HepG2 (cell line): ENCODE measurements at regions not wholly inside any gene's neighbourhood (a gene's known extent, or its start where the extent isn't known, plus 50 kb on each side); places are given as distances from the start of the nearest gene placed in this dataset.

Source experiments
- ATAC-seq: fragments of 200-7000 bp; cut with Tn5 transposase; 3 replicates; pipeline ENCODE4 v1.9.1; 2020; ENCODE audit warnings: mild to moderate bottlenecking, moderate library complexity
- BruUV-seq: library from RNA; stranded (reverse); fragments of 400-500 nt; replicated peaks from 2 replicates; lab custom pipeline; 2021; lab: Mats Ljungman, UMichigan
- CTCF ChIA-PET: fragments of 300-600 bp; formaldehyde crosslinking; extraction: SDS; loops from one replicate; lab custom pipeline; 2021; ENCODE audit warnings: low total read pairs, inconsistent platforms, low intra/inter-chr PET ratio; lab: Yijun Ruan, JAX
- POLR2A ChIA-PET: fragments of 350-600 bp; sonication (Branson Sonifier 250); formaldehyde crosslinking; loops from one replicate; lab custom pipeline; 2020; ENCODE audit warnings: antibody characterized with exemption, inconsistent platforms; lab: Yijun Ruan, JAX
- DNase-seq: peaks from one replicate; pipeline ENCODE4 v3.0.0-alpha.2; 2015; ENCODE audit warnings: low spot score
- FAIRE-seq: peaks from 3 replicates; lab custom pipeline; 2011; peaks lifted over from hg19 to GRCh38; lab: Jason Lieb, UNC
- H2AFZ ChIP-seq: one replicate; pipeline ENCODE4 v1.6.1; 2011; ENCODE audit warnings: low read length, inconsistent platforms
- H3K27ac ChIP-seq: fragments of 300-600 bp; 3 replicates; pipeline ENCODE4 v1.8.0; 2011; ENCODE audit warnings: mixed run types, mild to moderate bottlenecking, mixed read lengths, low read length, inconsistent platforms; ENCODE audit not compliant: insufficient read depth; ENCODE audit errors: extremely low read length
- H3K27me3 ChIP-seq, 2 experiments: fragments of 200-600 bp in 1 of 2; 2 replicates in 1 of 2; 3 replicates in 1 of 2; pipeline versions ENCODE4 v1.6.0 to v1.8.0; 2011; ENCODE audit warnings: low read length in 2 of 2, mild to moderate bottlenecking in 2 of 2, moderate library complexity in 2 of 2, inconsistent platforms in 1 of 2; ENCODE audit not compliant: insufficient read depth in 2 of 2, control insufficient read depth in 1 of 2
- H3K36me3 ChIP-seq, 2 experiments: fragments of 200-600 bp in 1 of 2; replicated peaks in 1 of 2; 2 replicates in 1 of 2; 3 replicates in 1 of 2; pipeline versions ENCODE4 v1.5.1 to v1.8.0; 2011; ENCODE audit warnings: low read length in 2 of 2, inconsistent platforms in 1 of 2; ENCODE audit not compliant: insufficient read depth in 2 of 2, control insufficient read depth in 1 of 2
- H3K4me1 ChIP-seq: 2 replicates; pipeline ENCODE4 v1.5.1; 2012; ENCODE audit warnings: low read length, inconsistent platforms; ENCODE audit not compliant: insufficient read depth
- H3K4me2 ChIP-seq: 2 replicates; pipeline ENCODE4 v1.6.0; 2011; ENCODE audit warnings: low read depth, low read length, inconsistent platforms
- H3K4me3 ChIP-seq, 3 experiments: fragments of 200-600 bp in 1 of 3; sonication (generic), shearing (Covaris generic) in 1 of 3; replicated peaks in 1 of 3; 2 replicates each; pipeline ENCODE4 v1.5.1; 2011 to 2016; ENCODE audit warnings: low read length in 3 of 3, inconsistent platforms in 2 of 3, low read depth in 2 of 3, mild to moderate bottlenecking in 2 of 3, control low read depth in 1 of 3, mixed read lengths in 1 of 3; ENCODE audit not compliant: insufficient read depth in 1 of 3
- H3K79me2 ChIP-seq: one replicate; pipeline ENCODE4 v1.6.1; 2011; ENCODE audit warnings: low read length, inconsistent platforms; ENCODE audit not compliant: insufficient read depth
- H3K9ac ChIP-seq: 2 replicates; pipeline ENCODE4 v1.6.0; 2011; ENCODE audit warnings: mild to moderate bottlenecking, low read depth, low read length, inconsistent platforms; ENCODE audit not compliant: insufficient read depth
- H3K9me3 ChIP-seq: 2 replicates; pipeline ENCODE4 v1.5.1; 2012; ENCODE audit warnings: mild to moderate bottlenecking, low read length
- H4K20me1 ChIP-seq: 2 replicates; pipeline ENCODE4 v1.6.0; 2011; ENCODE audit warnings: inconsistent platforms, mild to moderate bottlenecking, low read length, moderate library complexity; ENCODE audit not compliant: insufficient read depth
- PRMT3 ChIP-seq: sonication (generic); formaldehyde crosslinking; IDR thresholded peaks from 2 replicates; pipeline ENCODE4 v1.8.1; 2022; ENCODE audit warnings: low read depth, mild to moderate bottlenecking, moderate library complexity, missing genetic modification reagents, borderline replicate concordance
- RBFOX2 ChIP-seq: fragments of 200-400 bp; formaldehyde crosslinking; IDR thresholded peaks from 2 replicates; pipeline ENCODE4 v1.6.1; 2017; ENCODE audit warnings: low read depth, mild to moderate bottlenecking, low read length
- ZFY ChIP-seq: sonication (generic); formaldehyde crosslinking; IDR thresholded peaks from 2 replicates; pipeline ENCODE4 v1.4.0; 2020; ENCODE audit warnings: missing genetic modification reagents
- ZNF326 ChIP-seq: sonication (generic); formaldehyde crosslinking; IDR thresholded peaks from 2 replicates; pipeline ENCODE4 v1.4.0; 2020; ENCODE audit warnings: missing genetic modification reagents, borderline replicate concordance
- WGBS: methylation state at CpG from one replicate; pipeline ENCODE4 v1.1.6; 2017; ENCODE audit warnings: low lambda C conversion rate; 5-methylcytosine and 5-hydroxymethylcytosine counted together
- in situ Hi-C: cut with HindIII; loops from 2 replicates; pipeline ENCODE4 v1.10.0; 2017; ENCODE audit warnings: low pct_unique_long_range_greater_than_20kb; ENCODE audit not compliant: extremely low pct_ligation_motif_present
- intact Hi-C: fragments of 100-400 bp; cut with micrococcal nuclease; formaldehyde crosslinking; loops from one replicate; pipeline ENCODE4 v1.10.0; 2022; ENCODE audit not compliant: unreplicated experiment
- TF ChIP-seq, protein P1 (sequence below): sonication (generic); formaldehyde crosslinking; IDR thresholded peaks from 2 replicates; pipeline ENCODE4 v1.5.1; 2020; ENCODE audit warnings: missing genetic modification reagents, mild to moderate bottlenecking, borderline replicate concordance
- TF ChIP-seq, protein P2 (sequence below): sonication (generic); formaldehyde crosslinking; IDR thresholded peaks from 2 replicates; pipeline ENCODE4 v1.4.0; 2020; ENCODE audit warnings: mild to moderate bottlenecking, missing genetic modification reagents
- TF ChIP-seq, protein P3 (sequence below): sonication (generic); formaldehyde crosslinking; IDR thresholded peaks from 2 replicates; pipeline ENCODE4 v1.9.0; 2021; ENCODE audit warnings: missing genetic modification reagents, borderline replicate concordance
- TF ChIP-seq, protein P4 (sequence below): sonication (generic); formaldehyde crosslinking; IDR thresholded peaks from 2 replicates; pipeline ENCODE4 v1.4.0; 2020; ENCODE audit warnings: mild to moderate bottlenecking, missing genetic modification reagents
- TF ChIP-seq, protein P5 (sequence below): sonication (generic); formaldehyde crosslinking; IDR thresholded peaks from 2 replicates; pipeline ENCODE4 v1.5.0; 2020; ENCODE audit warnings: mild to moderate bottlenecking, missing genetic modification reagents, borderline replicate concordance

DNA sequence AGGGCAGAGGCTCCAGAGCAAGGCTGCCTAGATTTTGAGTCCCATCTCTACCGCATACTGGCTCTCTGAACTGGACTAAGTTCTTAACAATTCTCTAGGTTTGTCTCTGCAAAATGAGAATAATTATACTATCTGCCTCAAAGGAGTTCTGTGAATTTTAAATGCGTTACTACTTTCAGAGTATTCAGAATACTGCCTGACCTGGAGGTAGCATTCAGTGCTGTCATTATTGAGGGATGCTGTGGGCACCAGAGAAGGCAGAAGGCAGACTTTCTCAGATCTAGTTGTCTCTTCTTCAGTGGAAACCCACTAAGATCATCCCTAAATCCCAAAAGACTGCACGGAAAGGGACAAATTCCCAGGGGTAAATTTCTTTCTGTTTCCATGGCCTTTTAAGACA, 147.4 kb upstream of the RORA start (continued):
- TF ChIP-seq, protein P1, sequence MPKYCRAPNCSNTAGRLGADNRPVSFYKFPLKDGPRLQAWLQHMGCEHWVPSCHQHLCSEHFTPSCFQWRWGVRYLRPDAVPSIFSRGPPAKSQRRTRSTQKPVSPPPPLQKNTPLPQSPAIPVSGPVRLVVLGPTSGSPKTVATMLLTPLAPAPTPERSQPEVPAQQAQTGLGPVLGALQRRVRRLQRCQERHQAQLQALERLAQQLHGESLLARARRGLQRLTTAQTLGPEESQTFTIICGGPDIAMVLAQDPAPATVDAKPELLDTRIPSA: no peak
- TF ChIP-seq ZFY (no peak), ZNF326 (CRISPR knock-in tag) (no peak)

DNA sequence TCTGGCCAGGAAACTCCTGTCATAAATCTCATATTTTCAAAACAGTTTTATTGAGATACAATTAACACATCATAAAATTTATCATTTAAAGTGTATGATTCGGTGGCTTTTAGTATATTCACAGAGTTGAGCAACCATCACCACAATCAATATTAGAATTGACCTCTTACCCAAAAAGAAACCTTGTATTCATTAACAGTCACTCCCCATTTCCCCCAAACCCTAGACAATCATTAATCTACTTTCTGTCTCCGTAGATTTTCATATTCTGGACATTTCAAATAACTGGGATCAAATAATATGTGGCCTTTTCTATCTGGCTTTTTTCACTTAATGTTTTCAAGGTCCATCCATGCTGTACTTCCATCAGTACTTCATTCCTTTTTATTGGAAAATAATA, 145.7 kb upstream of the RORA start:
- Histone ChIP-seq H4K20me1 (no peaks in the 10 kb centered on the region), H3K4me1 (no peaks in the 10 kb centered on the region), H3K4me3 (no peak overlapping the region), H3K9ac (no peak overlapping the region), H3K79me2 (no peaks in the 10 kb centered on the region), H3K27ac (no peak overlapping the region), H3K4me2 (no peak overlapping the region), H3K9me3 (no peaks in the 10 kb centered on the region), H2AFZ (no peak overlapping the region), H3K27me3 (no peaks in the 10 kb centered on the region), H3K36me3 (no peaks in the 10 kb centered on the region)
- intact Hi-C loops: no loop called here
- ChIA-PET CTCF (no interaction called here), POLR2A (no interaction called here)
- 8% methylated on average over 2 of the region's 2 CpGs for WGBS
- ATAC-seq (no peak), DNase-seq (no peak), FAIRE-seq (no peak)
- in situ Hi-C loops: no loop called here
- BruUV-seq: no TSS peak
- TF ChIP-seq PRMT3 (CRISPR knock-in tag) (no peak), RBFOX2 (no peak)
- TF ChIP-seq, protein P2, sequence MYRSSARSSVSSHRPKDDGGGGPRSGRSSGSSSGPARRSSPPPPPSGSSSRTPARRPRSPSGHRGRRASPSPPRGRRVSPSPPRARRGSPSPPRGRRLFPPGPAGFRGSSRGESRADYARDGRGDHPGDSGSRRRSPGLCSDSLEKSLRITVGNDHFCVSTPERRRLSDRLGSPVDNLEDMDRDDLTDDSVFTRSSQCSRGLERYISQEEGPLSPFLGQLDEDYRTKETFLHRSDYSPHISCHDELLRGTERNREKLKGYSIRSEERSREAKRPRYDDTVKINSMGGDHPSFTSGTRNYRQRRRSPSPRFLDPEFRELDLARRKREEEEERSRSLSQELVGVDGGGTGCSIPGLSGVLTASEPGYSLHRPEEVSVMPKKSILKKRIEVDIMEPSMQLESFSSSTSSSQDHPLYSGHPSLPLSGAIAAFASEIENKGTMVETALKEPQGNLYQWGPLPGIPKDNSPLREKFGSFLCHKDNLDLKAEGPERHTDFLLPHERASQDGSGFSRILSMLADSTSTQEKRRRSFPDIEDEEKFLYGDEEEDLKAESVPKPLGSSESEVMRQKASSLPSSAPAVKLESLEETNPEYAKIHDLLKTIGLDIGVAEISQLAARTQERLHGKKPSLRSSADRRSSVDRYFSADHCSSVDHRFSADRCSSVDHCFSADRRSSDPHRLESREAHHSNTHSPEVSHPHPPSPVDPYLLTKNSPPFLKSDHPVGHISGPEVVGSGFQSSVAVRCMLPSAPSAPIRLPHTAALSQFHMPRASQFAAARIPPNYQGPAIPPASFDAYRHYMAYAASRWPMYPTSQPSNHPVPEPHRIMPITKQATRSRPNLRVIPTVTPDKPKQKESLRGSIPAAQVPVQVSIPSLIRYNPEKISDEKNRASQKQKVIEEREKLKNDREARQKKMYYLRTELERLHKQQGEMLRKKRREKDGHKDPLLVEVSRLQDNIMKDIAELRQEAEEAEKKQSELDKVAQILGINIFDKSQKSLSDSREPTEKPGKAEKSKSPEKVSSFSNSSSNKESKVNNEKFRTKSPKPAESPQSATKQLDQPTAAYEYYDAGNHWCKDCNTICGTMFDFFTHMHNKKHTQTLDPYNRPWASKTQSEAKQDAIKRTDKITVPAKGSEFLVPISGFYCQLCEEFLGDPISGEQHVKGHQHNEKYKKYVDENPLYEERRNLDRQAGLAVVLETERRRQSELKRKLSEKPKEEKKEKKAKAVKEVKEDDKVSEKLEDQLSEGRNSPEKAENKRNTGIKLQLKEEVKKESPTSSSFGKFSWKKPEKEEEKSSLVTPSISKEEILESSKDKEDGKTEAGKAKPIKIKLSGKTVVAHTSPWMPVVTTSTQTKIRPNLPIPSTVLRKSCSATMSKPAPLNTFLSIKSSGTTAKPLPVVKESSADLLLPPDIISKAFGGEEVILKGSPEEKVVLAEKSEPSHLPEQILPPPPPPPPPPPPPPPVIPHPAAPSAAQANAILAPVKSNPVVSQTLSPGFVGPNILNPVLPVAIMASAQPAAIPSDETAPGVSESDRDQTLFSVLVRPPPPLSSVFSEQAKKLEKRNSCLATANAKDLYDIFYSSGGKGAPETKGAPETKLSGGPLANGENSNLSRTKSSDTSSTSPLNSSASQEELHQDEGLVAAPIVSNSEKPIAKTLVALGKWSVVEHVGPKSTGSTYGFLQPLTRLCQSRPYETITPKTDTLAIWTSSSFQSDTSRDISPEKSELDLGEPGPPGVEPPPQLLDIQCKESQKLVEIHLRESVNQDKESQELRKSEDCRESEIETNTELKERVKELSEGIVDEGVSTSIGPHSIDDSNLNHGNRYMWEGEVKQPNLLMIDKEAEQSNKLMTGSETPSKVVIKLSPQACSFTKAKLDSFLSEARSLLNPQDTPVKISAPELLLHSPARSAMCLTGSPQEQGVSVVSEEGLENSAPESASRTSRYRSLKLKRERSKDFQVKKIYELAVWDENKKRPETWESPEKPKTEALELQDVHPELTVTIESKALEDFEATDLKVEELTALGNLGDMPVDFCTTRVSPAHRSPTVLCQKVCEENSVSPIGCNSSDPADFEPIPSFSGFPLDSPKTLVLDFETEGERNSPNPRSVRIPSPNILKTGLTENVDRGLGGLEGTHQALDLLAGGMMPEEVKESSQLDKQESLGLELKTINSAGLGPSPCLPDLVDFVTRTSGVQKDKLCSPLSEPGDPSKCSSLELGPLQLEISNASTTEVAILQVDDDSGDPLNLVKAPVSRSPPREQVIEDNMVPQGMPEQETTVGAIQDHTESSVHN (CRISPR knock-in tag): no peak
- TF ChIP-seq, protein P3, sequence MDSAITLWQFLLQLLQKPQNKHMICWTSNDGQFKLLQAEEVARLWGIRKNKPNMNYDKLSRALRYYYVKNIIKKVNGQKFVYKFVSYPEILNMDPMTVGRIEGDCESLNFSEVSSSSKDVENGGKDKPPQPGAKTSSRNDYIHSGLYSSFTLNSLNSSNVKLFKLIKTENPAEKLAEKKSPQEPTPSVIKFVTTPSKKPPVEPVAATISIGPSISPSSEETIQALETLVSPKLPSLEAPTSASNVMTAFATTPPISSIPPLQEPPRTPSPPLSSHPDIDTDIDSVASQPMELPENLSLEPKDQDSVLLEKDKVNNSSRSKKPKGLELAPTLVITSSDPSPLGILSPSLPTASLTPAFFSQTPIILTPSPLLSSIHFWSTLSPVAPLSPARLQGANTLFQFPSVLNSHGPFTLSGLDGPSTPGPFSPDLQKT (CRISPR knock-in tag): no peak
- TF ChIP-seq, protein P4, sequence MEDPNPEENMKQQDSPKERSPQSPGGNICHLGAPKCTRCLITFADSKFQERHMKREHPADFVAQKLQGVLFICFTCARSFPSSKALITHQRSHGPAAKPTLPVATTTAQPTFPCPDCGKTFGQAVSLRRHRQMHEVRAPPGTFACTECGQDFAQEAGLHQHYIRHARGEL: no peak
- TF ChIP-seq, protein P5, sequence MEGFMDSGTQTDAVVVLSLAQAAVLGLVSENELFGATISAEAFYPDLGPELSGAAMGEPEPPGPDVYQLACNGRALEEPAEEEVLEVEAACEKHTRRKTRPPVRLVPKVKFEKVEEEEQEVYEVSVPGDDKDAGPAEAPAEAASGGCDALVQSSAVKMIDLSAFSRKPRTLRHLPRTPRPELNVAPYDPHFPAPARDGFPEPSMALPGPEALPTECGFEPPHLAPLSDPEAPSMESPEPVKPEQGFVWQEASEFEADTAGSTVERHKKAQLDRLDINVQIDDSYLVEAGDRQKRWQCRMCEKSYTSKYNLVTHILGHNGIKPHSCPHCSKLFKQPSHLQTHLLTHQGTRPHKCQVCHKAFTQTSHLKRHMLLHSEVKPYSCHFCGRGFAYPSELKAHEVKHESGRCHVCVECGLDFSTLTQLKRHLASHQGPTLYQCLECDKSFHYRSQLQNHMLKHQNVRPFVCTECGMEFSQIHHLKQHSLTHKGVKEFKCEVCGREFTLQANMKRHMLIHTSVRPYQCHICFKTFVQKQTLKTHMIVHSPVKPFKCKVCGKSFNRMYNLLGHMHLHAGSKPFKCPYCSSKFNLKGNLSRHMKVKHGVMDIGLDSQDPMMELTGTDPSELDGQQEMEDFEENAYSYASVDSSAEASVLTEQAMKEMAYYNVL (CRISPR knock-in tag): no peak
